ENCODE measurements at regions not wholly inside any gene's neighbourhood (a gene's known extent, or its start where the extent isn't known, plus 50 kb on each side); places are given as distances from the start of the nearest gene placed in this dataset.

GRCh38 chr16:86816930-86817625 lies 238.7 kb downstream of the FOXL1 start:
- TF ChIP-seq CTCF (IDR thresholded peaks at IDR 0.05) = no peak
- TF ChIP-seq IRF2 (CRISPR knock-in tag; IDR thresholded peaks at IDR 0.05; ENCODE audit: borderline replicate concordance, low read depth) = no peak
